GM21528 (cell line): ENCODE measurements at regions not wholly inside any gene's neighbourhood (a gene's known extent, or its start where the extent isn't known, plus 50 kb on each side); places are given as distances from the start of the nearest gene placed in this dataset.

Experiments
- ATAC-seq: cut with Tn5 transposase; IDR thresholded peaks from one replicate; pipeline ENCODE4 v1.9.1; 2021; ENCODE audit warnings: mild to moderate bottlenecking, moderate library complexity; ENCODE audit not compliant: unreplicated experiment, low FRiP score

DNA sequence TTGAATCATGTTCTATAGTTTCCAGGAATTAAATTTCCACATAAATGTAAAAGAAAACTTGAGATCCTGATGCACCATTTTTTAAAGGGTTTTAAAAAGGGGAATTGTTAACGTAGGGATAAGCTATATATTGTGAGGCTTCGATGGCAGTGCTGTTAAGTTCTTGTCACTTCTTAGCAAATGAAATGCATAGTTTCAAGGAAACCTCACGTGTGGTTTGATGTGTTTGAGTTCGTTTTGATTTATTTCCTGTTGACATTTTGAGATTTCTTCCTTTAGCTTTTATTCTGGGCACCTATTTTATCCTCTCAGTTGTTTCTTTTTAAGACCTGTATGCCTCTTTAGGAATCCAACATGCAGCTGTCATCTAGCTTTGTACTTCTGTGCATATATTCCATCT, 301.0 kb downstream of the DOCK8 start:
- no peak for ATAC-seq

DNA sequence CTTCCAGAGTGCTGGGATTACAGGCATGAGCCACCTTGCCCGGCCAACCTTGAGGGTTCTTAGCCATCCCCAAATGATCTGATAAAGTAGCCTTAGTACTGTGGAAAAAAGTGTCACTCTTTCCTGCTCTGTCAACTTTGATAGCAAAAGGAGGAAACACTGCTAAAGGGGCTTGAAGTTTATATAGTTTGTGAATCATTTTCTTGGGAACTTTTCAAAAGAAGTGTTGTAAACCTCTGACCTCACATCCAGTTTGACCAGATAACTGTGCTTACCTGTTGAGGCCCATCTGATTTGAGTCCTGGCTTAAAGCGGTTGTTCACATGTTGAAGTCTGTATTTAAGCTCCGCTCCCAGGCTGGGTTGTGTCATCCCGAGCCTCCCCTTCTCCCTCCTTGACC, 303.3 kb downstream of the DOCK8 start:
- no peak for ATAC-seq

DNA sequence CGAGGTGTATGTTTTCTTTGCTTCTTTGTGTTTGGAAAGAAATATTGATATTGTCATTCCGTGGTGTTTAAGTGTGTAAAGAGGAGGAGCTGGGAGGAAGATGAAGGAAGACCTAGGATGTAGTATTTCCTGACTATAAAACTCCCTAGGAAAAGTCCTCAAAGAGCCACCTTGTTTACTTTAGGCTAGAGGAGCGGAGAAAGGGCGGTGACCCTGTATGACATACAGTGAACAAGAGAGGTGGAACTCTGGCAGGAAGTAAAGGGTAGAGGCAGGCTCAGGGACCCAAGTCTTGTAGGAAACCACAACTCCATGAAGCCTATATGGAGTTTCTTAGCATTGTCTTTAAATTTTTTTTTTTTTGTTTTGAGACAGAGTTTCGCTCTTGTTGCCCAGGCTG, 303.9 kb downstream of the DOCK8 start:
- no peak for ATAC-seq

DNA sequence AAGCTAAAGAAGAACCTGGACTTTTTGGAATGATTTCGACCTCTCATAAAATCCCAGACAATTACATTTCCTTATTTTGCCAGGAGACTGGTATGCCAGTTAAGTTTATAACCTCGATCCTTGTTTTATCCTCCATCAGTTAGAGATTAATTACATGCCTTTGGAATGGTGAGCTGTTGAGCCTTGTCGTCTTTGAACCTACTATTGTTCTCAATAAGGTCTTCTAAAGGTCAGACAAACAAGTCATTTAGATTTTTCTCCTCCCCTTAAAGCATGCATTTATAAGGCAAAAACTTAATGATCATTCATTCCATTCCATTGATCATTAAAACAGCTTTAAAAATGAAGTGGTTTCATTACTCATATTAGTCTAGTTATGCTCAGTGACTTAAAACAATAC, 304.9 kb downstream of the DOCK8 start:
- no peak for ATAC-seq

DNA sequence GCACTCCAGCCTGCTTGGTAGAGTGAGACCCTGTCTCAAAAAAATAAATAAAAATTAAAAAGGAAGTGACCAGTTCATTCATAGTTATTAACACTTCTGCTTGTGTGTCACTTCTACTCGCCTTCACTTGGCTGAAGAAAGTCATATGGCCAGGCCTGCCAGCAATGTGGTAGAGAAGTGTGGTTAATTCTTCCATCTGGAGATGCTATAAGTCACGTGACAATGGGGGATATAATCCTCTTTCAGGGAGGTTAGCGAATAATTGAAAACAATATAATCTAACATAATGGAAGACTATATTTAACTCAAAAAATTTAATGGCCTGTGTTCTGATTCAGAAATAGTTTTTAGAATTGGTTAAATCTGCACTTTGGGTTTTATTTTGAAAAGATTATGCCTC, 305.6 kb downstream of the DOCK8 start:
- ATAC-seq: no peak

DNA sequence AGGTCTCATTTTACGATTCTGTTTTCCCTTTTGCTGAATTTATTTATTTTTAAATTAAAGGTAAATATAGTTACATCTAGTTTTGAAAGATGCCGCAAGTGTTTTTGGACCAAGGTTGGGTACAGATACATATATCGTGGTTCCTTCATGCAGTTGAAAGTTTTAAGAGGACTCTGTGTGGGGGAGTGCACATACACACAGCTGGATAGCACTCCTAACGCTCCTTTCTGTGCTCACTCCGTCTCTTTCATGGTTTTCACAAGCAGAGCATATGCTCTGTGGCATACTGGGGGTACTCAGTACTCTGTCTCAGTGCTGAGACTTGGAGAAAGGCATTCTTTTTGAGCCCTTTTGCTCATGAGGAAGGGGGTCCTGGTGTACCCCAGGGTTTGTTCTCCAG, 307.5 kb downstream of the DOCK8 start:
- ATAC-seq: no peak

DNA sequence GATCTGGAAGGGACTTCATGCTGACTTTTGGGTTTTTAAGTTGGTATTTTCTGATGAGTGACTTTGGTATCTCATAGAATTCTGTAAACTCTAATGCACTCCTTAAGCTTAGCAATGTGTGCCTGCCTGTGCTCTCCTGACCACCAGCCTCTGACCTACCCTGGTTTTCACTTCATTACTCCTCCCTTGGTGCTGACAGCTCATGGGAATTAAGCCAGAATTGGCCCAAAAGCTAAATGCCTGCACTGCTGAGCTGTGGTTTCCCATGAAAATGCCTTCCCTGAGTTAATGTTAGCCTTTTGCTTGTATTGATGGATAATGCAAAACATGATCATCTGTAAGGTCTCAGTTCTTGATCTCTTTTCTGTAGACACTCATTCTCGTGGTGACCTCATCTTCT, 308.0 kb downstream of the DOCK8 start:
- no peak for ATAC-seq

DNA sequence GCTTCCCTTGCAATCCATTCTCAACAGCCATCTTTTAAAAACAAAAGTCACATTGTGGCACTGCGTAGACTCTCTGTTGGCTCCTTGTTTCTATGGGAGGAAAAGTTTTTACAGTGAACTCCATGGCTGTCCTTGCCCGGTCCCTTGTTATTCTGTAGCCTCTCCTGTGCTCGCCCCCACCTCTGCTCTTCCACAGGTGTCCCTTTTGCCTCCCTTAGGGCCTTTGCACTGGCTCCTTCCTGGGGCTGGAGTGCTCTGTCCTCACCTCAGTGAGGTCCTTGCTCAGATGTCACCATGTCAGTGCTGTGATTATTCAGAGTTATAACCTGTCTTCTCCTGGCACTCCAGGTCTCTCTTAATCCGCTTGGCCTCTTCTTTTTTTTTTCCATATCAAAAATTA, 308.8 kb downstream of the DOCK8 start:
- ATAC-seq: no peak

DNA sequence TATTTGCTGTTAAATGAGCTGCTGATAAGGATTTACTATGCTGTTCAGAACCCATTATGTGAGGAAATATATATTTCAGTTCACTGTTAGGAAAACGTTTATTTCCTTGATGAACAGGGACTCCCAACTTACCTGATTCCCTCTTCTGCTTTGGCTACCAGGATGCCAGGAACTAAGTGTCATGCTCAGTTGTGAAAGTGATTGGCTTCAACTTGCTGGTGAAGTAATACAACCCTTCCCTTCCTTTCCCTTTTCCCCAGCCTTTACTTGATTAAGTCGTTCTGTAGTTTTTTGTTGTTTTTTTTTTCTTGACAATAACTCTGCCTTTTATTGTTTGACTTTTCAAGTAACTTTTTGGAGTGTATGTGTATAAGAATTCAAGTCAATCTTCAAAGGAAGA, 309.3 kb downstream of the DOCK8 start:
- ATAC-seq: no peak

DNA sequence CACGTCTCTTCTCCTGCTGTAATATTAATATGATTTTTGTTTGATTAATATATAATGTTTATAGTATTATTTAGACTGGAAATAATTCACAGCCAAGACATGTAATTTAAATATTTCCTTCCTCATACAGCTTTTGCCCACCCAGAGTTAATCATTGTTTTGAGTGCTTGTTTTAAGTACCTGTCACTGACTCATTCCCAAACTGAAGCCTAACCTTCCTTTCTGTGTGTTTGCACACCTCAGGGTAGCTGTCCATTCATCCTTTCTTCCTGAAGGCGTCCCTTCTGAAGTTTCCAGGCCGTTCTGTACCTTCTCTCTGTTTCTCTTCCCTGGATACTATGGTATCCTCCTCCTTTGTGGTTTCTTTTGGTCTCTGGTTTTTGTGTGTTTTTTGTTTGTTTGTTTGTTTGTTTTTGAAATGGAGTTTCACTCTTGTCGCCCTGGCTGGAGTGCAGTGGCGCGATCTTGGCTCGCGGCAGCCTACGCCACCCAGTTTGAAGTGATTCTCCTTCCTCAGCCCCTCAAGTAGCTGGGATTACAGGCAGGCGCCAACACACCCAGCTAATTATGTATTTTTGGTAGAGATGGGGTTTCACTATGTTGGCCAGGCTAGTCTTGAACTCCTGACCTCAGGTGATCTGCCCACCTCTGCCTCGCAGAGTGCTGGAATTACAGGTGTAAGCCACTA, 312.4 kb downstream of the DOCK8 start:
- ATAC-seq: no peak

DNA sequence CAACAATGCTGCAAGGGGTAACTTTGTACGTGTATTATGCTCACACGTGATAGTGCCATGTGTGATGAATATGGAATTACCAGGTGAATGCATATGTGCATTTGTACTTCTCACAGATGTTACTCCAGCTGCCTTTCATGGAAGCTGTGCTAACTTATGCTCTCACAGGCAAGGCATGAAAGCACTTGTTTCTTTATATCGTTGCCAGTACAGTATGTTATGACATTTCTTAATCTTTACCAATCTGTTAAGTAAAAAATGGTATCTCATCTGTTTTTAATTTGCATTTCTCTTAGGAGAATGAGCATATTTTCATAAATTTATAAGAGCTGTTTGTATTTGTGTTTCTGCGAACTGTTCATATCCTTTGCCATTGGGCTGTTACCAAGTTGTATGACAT, 311.8 kb upstream of the DMRT1 start:
- ATAC-seq: no peak

DNA sequence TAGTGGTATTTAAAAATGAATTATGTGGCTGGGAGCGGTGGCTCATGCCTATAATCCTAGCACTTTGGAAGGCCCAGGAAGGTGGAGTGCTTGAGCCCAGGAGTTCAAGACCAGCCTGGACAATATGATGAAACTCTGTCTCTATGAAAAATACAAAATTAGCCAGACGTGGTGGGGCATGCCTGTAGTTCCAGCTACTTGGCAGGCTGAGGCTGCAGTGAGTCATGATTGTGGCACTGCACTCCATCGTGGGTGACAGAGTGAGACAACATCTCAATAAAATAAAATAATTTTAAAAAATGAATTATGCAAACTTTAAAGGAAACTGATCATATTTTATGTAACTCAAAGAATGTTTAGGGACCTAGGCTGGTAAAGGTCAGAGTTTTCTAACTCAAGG, 310.8 kb upstream of the DMRT1 start:
- ATAC-seq: no peak

DNA sequence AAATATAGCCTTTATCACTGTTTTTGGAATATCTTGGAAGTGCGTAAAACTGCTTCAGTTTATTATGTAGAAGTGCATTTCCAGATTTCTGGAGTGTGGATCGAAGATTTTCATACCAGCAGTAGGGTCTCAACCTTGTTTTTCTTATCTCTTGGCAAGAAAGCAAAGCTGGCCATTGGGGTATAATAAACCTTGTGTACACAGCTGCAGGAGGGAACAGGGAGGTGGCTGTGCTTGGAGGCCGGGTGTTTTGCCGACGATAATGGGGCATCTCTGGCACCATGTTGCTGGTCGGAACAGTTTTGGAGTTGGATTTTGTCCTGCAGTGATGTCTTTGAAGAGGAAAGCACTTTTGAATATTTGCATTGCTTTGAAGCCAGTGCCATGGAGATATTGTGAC, 308.8 kb upstream of the DMRT1 start:
- no peak for ATAC-seq

DNA sequence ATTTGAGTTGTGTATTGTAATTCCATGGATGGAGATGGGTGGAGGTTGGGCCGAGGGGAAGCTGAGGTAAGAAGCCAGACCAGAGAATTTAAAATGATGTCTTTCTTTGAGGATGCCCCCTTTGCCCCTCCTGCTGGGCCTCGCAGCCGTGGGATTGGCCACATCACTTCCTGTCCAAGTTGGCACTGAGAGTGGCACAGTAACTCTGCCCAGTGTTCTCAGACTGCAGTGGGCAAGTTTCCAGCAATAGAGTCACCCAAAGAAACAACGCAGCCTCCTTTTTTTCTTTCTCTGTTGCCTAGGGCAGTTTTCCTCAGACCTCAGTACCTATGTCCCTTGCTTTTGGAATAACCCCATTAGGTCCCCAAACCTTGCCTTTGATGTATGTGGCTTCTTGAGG, 306.6 kb upstream of the DMRT1 start:
- ATAC-seq: no peak

DNA sequence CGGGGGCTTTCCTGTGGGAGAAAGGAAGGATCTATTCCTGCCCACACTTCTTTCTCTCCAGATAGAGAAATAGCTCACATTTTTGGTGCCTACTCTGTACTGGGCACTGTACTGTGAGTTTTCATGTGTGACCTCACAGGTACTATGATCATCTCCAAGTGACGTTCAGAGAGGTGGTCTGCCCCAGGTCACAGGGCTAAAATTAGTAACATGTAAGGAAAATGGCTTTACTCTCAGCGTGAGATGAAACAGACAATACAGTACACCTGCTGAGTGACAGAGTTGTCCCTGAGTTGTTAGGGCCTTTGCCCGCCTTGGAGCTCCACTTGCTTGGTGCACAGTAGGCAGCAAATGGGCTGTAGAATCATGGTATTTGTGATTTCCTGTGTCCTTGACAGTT, 306.1 kb upstream of the DMRT1 start:
- no peak for ATAC-seq

DNA sequence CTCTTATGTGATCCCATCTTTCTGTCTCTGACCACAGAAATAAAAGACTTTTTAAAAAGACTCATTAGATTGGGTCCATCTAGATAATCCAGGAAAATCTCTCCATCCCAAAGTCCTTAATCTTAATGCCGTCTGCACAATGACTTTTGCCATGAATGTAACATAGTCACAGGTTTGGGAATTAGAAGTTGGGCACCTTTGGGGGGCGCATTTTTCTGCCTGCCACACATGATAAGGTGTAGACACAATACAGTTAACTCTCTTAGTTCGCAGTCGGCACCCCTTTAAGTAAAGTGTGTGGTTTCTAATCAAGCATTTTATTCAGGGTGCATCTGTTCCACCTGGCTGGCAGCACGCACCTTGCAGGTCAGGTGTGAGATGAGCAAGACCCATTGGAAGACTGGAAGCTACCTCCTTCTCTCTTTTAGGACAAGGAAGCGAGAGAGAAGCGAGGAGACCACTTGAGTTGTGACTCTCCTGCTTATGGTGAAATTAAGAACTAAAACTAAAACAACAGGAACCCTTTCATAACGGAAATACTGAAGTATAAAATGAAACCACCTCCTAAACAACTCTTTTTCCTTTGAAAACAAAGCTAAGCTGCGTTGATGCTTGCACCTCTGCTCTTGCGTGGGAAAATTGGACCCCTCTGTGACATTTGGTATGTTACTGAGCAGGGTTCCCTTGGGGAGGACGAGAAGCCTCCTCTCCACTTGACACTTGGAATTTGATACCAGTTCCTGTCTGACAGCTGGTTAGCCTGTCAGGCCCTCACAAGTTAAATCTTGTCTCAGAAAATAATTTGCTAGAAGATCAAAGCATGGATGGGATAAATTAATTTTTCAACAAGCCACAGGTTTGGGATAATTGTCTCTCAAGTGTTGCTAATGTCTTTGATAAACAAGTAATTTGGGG, 304.6 kb upstream of the DMRT1 start:
- no peak for ATAC-seq

DNA sequence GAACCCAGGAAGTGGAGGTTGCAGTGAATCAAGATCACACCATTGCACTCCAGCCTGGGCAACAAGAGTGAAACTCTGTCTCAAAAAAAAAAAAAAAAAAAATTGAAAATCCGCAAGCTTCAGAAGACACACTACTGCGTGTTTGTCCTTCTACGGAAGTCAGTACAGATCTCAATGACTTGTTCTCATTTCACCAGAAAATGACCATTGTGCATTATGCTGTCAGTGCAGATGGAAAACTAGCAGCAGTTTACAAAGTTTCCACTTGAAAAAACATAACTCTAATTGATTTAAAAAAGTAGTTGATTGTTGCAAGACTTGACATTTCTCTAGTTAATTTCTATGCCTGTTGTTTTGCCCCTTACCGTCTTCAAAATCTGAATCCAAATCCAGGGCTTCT, 298.0 kb upstream of the DMRT1 start:
- no peak for ATAC-seq

DNA sequence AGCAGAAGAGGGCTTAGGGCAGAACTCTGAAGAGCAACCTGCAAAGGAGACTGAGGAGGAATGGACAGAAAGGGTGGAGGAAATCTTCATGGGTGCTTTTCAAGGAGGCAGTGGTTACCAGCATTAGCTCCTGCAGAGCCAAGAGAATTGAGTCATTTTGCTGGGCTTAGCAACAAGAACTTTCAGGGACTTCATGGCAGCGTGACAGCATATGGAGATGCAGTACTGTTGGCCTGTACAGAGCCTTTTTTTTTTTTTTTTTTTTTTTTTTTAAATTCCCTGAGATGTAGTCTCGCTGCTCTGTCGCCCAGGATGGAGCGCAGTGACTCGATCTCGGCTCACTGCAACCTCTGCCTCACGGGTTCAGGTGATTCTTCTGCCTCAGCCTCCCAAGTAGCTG, 296.0 kb upstream of the DMRT1 start:
- no peak for ATAC-seq

DNA sequence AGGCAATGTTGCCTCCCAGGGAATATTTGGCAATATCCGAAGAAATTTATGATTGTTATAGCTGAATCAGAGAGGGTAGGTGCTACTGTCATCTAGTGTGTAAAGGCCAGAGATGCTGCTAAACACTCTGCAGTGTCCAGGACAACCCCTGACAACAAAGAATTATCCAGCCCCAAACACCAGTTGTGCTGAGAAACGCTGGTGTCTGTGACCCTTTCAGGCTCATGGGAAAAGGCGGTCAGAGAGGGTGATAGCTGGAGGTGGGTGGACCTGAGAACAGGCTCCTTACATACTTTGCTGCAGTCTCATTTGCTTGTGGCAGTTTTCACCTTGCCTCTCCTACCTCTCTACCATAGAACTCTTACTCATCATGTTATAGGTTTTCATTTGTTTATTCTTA, 295.3 kb upstream of the DMRT1 start:
- no peak for ATAC-seq

DNA sequence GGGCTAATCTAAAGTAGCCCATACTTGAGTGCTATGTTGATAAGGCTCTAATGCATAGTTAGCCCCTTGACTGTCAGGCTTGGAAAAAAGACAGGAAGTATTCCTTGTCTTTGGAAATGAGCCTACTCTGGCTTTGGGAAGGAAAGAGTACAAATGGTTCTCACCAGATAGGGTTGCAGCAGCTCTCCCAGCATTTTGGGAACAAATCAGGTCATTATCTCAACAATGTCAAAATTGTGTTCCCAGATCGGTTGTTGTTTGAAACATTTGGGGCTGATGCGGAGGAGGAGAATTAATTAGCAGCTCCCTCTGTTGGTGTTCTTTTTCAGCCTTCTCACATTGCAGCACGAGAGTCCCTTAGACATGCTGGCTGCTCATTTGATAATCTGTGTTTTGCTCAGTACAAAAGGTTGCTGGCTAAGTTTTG, 294.7 kb upstream of the DMRT1 start:
- ATAC-seq: no peak

DNA sequence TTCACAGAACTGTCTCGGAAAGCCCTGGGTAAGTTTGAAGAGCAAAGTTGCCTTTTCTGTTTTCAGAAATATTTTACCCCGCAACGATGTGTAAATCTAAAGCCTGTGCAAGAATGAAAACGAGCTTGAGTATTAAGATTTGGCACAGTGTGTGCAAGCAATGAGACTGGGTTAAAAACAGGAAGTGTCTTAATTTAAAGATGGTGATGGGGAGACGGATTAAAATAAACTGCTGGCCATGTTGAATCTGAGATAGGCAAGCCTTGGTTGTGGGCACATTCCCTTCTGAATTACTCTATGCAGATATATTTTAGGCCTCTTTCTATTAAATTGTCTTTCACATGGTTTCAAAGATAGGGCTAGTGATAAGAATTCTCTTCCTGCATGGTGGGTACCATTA, 294.2 kb upstream of the DMRT1 start:
- ATAC-seq: no peak

DNA sequence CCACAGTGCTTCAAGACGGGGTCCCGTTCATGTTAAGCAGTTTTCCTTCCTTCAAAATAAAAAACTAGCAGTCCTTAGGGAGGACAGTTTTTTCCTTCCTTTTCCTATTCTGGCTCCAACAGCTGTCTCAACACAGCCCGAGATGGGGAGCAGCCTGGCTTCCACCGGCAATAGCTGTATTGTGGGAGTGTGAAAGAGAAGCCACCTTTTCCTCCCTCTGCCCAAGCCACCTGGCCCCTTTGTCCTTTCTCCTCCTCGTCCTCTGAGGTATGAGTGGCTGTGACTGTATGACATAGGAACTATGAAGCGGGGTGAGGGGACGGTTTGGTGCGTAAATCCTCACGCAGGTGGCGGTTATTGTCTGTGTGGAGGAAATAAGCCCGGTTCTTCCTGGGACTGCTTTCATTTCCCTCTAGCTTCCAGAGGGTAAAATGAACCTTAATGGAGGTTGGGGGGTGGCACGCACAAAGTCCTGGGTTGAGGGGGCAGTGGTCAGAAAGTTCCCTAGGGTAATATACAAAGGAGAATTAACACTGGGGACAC, 292.0 kb upstream of the DMRT1 start:
- no peak for ATAC-seq
